Omental fat pad (tissue), 3 donors: ENCODE measurements at regions not wholly inside any gene's neighbourhood (a gene's known extent, or its start where the extent isn't known, plus 50 kb on each side); places are given as distances from the start of the nearest gene placed in this dataset.

Experiments used
- ATAC-seq: fragments of 150-250 bp; one replicate; pipeline ENCODE4 v1.9.1; 2016; ENCODE audit warnings: mild to moderate bottlenecking, moderate library complexity; ENCODE audit not compliant: low FRiP score
- DNase-seq: peaks from one replicate; pipeline ENCODE4 v3.0.0-alpha.2; 2019; ENCODE audit warnings: low spot score
- TF ChIP-seq, protein P1 (sequence below), 3 donors: fragments of 450-650 bp; IDR thresholded peaks; one replicate each; pipeline ENCODE4 v1.5.1; 2016 to 2017; ENCODE audit warnings: antibody characterized with exemption in 3 of 3, mild to moderate bottlenecking in 3 of 3, moderate library complexity in 2 of 3

GRCh38 chr7:10685040-10685439 is 288.6 kb upstream of the PHF14 start:
- ATAC-seq = no peak
- TF ChIP-seq, protein P1, sequence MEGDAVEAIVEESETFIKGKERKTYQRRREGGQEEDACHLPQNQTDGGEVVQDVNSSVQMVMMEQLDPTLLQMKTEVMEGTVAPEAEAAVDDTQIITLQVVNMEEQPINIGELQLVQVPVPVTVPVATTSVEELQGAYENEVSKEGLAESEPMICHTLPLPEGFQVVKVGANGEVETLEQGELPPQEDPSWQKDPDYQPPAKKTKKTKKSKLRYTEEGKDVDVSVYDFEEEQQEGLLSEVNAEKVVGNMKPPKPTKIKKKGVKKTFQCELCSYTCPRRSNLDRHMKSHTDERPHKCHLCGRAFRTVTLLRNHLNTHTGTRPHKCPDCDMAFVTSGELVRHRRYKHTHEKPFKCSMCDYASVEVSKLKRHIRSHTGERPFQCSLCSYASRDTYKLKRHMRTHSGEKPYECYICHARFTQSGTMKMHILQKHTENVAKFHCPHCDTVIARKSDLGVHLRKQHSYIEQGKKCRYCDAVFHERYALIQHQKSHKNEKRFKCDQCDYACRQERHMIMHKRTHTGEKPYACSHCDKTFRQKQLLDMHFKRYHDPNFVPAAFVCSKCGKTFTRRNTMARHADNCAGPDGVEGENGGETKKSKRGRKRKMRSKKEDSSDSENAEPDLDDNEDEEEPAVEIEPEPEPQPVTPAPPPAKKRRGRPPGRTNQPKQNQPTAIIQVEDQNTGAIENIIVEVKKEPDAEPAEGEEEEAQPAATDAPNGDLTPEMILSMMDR (IDR thresholded peaks at IDR 0.05) = no peak
- no peak for DNase-seq

GRCh38 chr7:10688544-10688943 is 285.1 kb upstream of the PHF14 start:
- TF ChIP-seq, protein P1 (IDR thresholded peaks at IDR 0.05) = no peak
- ATAC-seq (no peak), DNase-seq (no peak)

DNA sequence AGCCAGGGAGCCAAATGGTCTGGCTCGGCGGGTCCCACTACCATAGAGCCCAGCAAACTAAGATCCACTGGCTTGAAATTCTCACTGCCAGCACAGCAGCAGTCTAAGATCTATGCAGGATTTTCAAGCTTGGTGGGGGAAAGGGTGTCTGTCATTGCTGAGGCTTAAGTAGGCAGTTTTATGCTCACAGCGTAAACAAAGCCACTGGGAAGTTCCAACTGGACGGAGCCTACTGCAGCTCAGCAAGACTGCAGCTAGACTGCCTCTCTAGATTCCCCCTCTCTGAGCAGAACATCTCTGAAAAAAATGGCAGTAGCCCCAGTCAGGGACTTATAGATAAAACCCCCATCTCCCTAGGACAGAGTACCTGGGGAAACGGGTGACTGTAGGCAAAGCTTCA is 277.6 kb upstream of the PHF14 start:
- DNase-seq (no peak), ATAC-seq (no peak)
- TF ChIP-seq, protein P1 (IDR thresholded peaks at IDR 0.05) = no peak

DNA sequence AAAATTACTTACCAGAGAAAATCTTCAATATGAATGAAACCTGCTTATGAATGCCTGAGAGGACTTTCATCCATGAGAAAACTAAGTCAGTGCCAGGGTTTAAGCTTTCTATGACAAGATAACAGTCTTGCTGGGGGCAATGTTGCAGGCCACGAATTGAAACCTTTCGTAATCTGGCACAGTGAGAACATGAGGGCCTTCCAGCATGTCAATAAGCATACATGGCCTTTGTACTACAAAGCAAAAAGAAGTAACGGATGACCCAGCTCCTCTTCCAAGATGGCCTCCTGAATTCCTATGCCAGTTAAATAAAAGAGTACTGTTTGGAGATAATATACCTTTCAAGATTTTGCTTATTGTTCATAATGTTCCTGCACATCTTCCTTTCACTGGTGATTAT is 270.6 kb upstream of the PHF14 start:
- TF ChIP-seq, protein P1 (IDR thresholded peaks at IDR 0.05) = no peak
- no peak for ATAC-seq
- DNase-seq = no peak

GRCh38 chr7:10703981-10704380 is 269.7 kb upstream of the PHF14 start:
- ATAC-seq (no peak), DNase-seq (no peak)
- TF ChIP-seq, protein P1 (IDR thresholded peaks at IDR 0.05) = no peak

DNA sequence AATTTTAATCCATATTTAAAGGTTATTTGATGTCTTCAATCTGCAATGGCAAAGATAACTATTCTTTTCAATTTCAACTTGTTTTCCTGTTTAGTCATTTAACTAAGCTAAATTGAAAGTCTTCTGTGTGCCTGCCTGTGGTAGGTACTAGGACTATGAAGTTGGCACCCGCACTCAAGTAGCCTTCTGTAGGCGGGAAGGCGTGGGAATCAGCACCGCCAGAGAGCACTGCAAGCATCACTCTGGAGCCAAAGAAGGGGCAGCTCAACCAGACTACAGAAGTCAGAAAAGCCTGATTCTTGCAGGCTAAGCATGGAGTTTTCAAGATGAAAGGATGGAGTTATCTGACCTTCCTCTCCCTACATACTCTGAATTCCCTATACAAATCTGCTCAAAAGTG is 269.0 kb upstream of the PHF14 start:
- ATAC-seq (no peak), DNase-seq (no peak)
- TF ChIP-seq, protein P1 (IDR thresholded peaks at IDR 0.05) = no peak

DNA sequence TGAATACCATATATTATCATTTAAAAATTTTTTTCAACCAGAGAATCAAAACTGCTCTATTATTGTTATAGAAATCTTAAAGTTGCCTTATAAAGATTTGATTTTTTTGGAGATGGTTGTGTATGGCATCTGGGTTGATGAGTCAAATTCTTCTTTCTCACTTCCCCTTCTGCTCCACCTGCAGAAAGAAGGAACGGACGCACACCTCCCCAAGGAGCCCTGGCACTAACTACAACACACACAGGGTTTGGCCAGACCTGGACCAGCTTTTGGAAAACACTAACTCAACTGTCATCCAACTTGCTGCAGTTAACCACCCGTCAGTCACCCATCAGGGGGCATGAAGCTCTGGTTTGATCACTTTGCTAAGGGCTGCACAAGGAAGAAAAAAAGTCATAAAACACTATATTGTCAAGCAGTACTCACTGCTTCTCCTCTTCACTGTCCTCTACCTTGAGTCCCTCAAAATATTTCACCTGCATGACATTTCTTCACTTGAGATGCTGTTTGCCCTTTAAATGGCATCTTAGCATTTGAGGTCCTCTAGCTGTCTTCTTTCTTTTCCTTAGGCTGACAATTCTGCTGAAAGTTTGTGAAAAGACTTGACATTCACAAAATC is 266.7 kb upstream of the PHF14 start:
- TF ChIP-seq, protein P1 (IDR thresholded peaks at IDR 0.05) = no peak
- ATAC-seq = no peak

More for the DNA sequence above, 266.7 kb upstream of the PHF14 start:
- DNase-seq = no peak
